A549 (cell line): ENCODE measurements at regions not wholly inside any gene's neighbourhood (a gene's known extent, or its start where the extent isn't known, plus 50 kb on each side); places are given as distances from the start of the nearest gene placed in this dataset.

ENCODE experiments used
- CEBPB ChIP-seq, 2 experiments: fragments of >200 bp in 1 of 2; sonication (Bioruptor Twin) in 1 of 2; formaldehyde crosslinking in 1 of 2; IDR thresholded peaks; 2 replicates each; pipeline ENCODE4 v1.6.1; 2012 to 2016
- EP300 ChIP-seq, 2 experiments: fragments of >200 bp; sonication (Bioruptor Twin); formaldehyde crosslinking; IDR thresholded peaks; 2 replicates in 1 of 2; 3 replicates in 1 of 2; pipeline ENCODE4 v1.6.1; 2016 to 2017
- HDAC2 ChIP-seq: fragments of 200-600 bp; sonication (generic); IDR thresholded peaks from 2 replicates; pipeline ENCODE4 v1.6.1; 2016
- NPAS2 ChIP-seq: fragments of 250-450 bp; sonication (Bioruptor Pico); IDR thresholded peaks from 2 replicates; pipeline ENCODE4 v1.8.0; 2022; ENCODE audit warnings: mild to moderate bottlenecking, moderate library complexity, borderline replicate concordance
- NR3C1 ChIP-seq: fragments of >200 bp; sonication (Bioruptor Twin); formaldehyde crosslinking; IDR thresholded peaks from 3 replicates; pipeline ENCODE4 v1.6.1; 2017
- POLR2A ChIP-seq: IDR thresholded peaks from 2 replicates; pipeline ENCODE4 v1.6.1; 2012; ENCODE audit warnings: mild to moderate bottlenecking, low read length
- RFX5 ChIP-seq: fragments of 450-650 bp; IDR thresholded peaks from 2 replicates; pipeline ENCODE4 v1.7.1; 2014; ENCODE audit warnings: antibody characterized with exemption, mild to moderate bottlenecking, moderate library complexity
- TF ChIP-seq, protein P1 (sequence below): fragments of 200-600 bp; sonication (generic); IDR thresholded peaks from 2 replicates; pipeline ENCODE4 v1.6.1; 2016; ENCODE audit warnings: antibody characterized with exemption, mild to moderate bottlenecking, moderate library complexity
- TF ChIP-seq, protein P2 (sequence below): fragments of >200 bp; sonication (Bioruptor Twin); formaldehyde crosslinking; IDR thresholded peaks from 3 replicates; pipeline ENCODE4 v1.5.1; 2016

DNA sequence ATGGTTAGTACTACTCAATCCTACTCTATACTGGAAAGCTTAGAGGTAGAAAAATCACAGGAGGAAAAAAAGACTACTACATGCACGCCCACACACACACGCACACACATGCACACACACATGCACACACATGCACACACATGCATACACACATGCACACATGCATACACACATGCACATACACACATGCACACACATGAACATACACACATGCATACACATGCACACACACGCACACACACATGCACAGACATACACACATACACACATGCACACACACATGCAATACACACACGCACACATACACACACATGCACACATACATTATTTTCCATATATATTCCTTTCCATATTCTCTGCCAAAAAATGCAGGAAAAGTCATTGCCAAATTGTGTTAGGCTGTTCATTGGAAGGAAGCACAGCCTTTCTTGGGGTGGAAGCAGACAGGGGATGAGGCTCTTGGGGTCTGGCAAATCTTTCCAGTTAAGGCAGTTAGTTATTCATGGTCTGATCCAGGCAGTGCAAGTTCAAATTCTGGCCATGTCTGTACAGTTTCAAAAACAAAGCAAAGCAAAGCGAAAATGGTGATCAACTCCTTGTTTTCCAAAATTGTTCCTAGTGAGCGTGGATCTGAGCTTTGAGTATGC, 187.9 kb upstream of the EGFLAM start:
- TF ChIP-seq, protein P1, sequence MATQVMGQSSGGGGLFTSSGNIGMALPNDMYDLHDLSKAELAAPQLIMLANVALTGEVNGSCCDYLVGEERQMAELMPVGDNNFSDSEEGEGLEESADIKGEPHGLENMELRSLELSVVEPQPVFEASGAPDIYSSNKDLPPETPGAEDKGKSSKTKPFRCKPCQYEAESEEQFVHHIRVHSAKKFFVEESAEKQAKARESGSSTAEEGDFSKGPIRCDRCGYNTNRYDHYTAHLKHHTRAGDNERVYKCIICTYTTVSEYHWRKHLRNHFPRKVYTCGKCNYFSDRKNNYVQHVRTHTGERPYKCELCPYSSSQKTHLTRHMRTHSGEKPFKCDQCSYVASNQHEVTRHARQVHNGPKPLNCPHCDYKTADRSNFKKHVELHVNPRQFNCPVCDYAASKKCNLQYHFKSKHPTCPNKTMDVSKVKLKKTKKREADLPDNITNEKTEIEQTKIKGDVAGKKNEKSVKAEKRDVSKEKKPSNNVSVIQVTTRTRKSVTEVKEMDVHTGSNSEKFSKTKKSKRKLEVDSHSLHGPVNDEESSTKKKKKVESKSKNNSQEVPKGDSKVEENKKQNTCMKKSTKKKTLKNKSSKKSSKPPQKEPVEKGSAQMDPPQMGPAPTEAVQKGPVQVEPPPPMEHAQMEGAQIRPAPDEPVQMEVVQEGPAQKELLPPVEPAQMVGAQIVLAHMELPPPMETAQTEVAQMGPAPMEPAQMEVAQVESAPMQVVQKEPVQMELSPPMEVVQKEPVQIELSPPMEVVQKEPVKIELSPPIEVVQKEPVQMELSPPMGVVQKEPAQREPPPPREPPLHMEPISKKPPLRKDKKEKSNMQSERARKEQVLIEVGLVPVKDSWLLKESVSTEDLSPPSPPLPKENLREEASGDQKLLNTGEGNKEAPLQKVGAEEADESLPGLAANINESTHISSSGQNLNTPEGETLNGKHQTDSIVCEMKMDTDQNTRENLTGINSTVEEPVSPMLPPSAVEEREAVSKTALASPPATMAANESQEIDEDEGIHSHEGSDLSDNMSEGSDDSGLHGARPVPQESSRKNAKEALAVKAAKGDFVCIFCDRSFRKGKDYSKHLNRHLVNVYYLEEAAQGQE, result no peak
- TF ChIP-seq, protein P2, sequence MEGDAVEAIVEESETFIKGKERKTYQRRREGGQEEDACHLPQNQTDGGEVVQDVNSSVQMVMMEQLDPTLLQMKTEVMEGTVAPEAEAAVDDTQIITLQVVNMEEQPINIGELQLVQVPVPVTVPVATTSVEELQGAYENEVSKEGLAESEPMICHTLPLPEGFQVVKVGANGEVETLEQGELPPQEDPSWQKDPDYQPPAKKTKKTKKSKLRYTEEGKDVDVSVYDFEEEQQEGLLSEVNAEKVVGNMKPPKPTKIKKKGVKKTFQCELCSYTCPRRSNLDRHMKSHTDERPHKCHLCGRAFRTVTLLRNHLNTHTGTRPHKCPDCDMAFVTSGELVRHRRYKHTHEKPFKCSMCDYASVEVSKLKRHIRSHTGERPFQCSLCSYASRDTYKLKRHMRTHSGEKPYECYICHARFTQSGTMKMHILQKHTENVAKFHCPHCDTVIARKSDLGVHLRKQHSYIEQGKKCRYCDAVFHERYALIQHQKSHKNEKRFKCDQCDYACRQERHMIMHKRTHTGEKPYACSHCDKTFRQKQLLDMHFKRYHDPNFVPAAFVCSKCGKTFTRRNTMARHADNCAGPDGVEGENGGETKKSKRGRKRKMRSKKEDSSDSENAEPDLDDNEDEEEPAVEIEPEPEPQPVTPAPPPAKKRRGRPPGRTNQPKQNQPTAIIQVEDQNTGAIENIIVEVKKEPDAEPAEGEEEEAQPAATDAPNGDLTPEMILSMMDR, result no peak
- TF ChIP-seq NR3C1 (no peak), POLR2A (no peak), HDAC2 (no peak), EP300 (IDR thresholded peaks at IDR 0.05) (no peak), NPAS2 (CRISPR knock-in tag) (no peak), CEBPB (IDR thresholded peaks at IDR 0.05) (no peak), RFX5 (no peak)
